ENCODE measurements at regions not wholly inside any gene's neighbourhood (a gene's known extent, or its start where the extent isn't known, plus 50 kb on each side); places are given as distances from the start of the nearest gene placed in this dataset.
"Not testable (repeated sequence)": the region's sequence is repeated elsewhere in the genome, so short reads cannot be mapped to it uniquely, and the experiment has no call there.

DNA sequence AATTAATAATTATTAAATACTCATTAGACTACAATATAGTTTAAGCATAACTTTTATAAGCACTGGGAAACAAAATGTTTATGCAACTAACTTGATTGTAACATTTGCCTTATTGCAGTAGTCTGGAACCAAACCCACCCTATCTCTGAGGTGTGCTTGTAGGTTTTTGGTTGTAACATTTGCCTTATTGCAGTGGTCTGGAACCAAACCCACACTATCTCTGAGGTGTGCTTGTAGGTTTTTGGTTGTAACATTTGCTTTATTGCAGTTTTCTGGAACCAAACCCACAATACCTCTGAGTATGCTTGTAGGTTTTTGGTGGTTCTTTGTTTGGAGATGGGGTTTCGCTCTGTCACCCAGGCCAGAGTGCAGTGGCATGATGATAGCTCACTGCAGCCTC is 1376.4 kb upstream of the DEFB115 start:
- TF ChIP-seq EZH2 (IDR thresholded peaks at IDR 0.05); FOXP2 (optimal IDR thresholded peaks at IDR 0.05; ENCODE audit: control extremely low read depth, extremely low read length, insufficient read depth); POLR2AphosphoS5 (IDR thresholded peaks at IDR 0.05; ENCODE audit: borderline replicate concordance, low read depth, low read length): not testable (repeated sequence)
